ENCODE measurements at regions not wholly inside any gene's neighbourhood (a gene's known extent, or its start where the extent isn't known, plus 50 kb on each side); places are given as distances from the start of the nearest gene placed in this dataset.

- no peak overlapping the region for H3K27ac Mint-ChIP-seq
- no peak overlapping the region for H3K27ac ChIP-seq (ENCODE audit: low read depth in 1 of 2, low read length in 2 of 2)
- peaks cover 3 to 12% (median 7%) of the 10 kb centered on the region in 7 donors for H3K9me3 Mint-ChIP-seq
Measured at GRCh38 chr11:116548256-116548655, 224.5 kb downstream of the BUD13 start.

GRCh38 chr11:116547571-116547970 is 225.2 kb downstream of the BUD13 start:
- intact Hi-C loops (cut with micrococcal nuclease): no loop called here
- Mint-ChIP-seq H3K27me3 (ENCODE audit: low read depth in 3 of 3) (peaks cover 4 to 5% (median 4%) of the 10 kb centered on the region in 3 donors), H3K9me3 (peaks cover 3 to 12% (median 7%) of the 10 kb centered on the region in 7 donors), H3K4me3 (no peak overlapping the region), H3K27ac (no peak overlapping the region), H3K36me3 (no peaks in the 10 kb centered on the region), H3K4me1 (no peaks in the 10 kb centered on the region)
- H3K79me2 ChIP-seq (ENCODE audit: insufficient read depth, low read length): no peaks in the 10 kb centered on the region
- no peak overlapping the region for H3K4me3 ChIP-seq (replicated peaks in 1 of 3; ENCODE audit: low read depth in 2 of 3, low read length in 3 of 3)
- H3K4me1 ChIP-seq (ENCODE audit: control insufficient read depth in 1 of 2, insufficient read depth in 2 of 2, low read length in 2 of 2): no peaks in the 10 kb centered on the region
- 81% methylated on average over 2 of the region's 2 CpGs for WGBS (ENCODE audit: insufficient coverage)
- H3K9me3 ChIP-seq (replicated peaks in 1 of 2; ENCODE audit: control insufficient read depth in 1 of 2, insufficient read depth in 1 of 2, low read length in 2 of 2): peaks cover 7 to 9% of the 10 kb centered on the region in 2 donors
- H3K9ac ChIP-seq (ENCODE audit: insufficient read depth, low read length, poor library complexity, severe bottlenecking): no peak overlapping the region
- no peaks in the 10 kb centered on the region for H4K20me1 ChIP-seq (ENCODE audit: insufficient read depth, low read length)
- H3K4me2 ChIP-seq (replicated peaks; ENCODE audit: extremely low read depth, low read length, poor library complexity, severe bottlenecking): no peak overlapping the region
- no peaks in the 10 kb centered on the region for H3K36me3 ChIP-seq (replicated peaks in 1 of 2; ENCODE audit: control insufficient read depth in 1 of 2, insufficient read depth in 2 of 2, low read length in 2 of 2)
- H2AFZ ChIP-seq (ENCODE audit: insufficient read depth, low read depth, low read length, poor library complexity, severe bottlenecking): no peak overlapping the region
- H3K27me3 ChIP-seq (ENCODE audit: control insufficient read depth in 2 of 2, insufficient read depth in 2 of 2, low read length in 2 of 2): no peaks in the 10 kb centered on the region
- DNase-seq: no peak
- H3K27ac ChIP-seq (ENCODE audit: low read depth in 1 of 2, low read length in 2 of 2): no peak overlapping the region
- no peak for TF ChIP-seq CTCF (IDR thresholded peaks at IDR 0.05)

More at GRCh38 chr11:116548256-116548655, 224.5 kb downstream of the BUD13 start:
- intact Hi-C loops (cut with micrococcal nuclease): no loop called here
- Histone ChIP-seq H3K36me3 (replicated peaks in 1 of 2; ENCODE audit: control insufficient read depth in 1 of 2, insufficient read depth in 2 of 2, low read length in 2 of 2) (no peaks in the 10 kb centered on the region), H2AFZ (ENCODE audit: insufficient read depth, low read depth, low read length, poor library complexity, severe bottlenecking) (no peak overlapping the region), H3K9ac (ENCODE audit: insufficient read depth, low read length, poor library complexity, severe bottlenecking) (no peak overlapping the region), H3K27me3 (ENCODE audit: control insufficient read depth in 2 of 2, insufficient read depth in 2 of 2, low read length in 2 of 2) (no peaks in the 10 kb centered on the region), H3K4me1 (ENCODE audit: control insufficient read depth in 1 of 2, insufficient read depth in 2 of 2, low read length in 2 of 2) (no peaks in the 10 kb centered on the region), H3K79me2 (ENCODE audit: insufficient read depth, low read length) (no peaks in the 10 kb centered on the region), H4K20me1 (ENCODE audit: insufficient read depth, low read length) (no peaks in the 10 kb centered on the region), H3K4me3 (replicated peaks in 1 of 3; ENCODE audit: low read depth in 2 of 3, low read length in 3 of 3) (no peak overlapping the region), H3K4me2 (replicated peaks; ENCODE audit: extremely low read depth, low read length, poor library complexity, severe bottlenecking) (no peak overlapping the region), H3K9me3 (replicated peaks in 1 of 2; ENCODE audit: control insufficient read depth in 1 of 2, insufficient read depth in 1 of 2, low read length in 2 of 2) (peaks cover 7 to 9% of the 10 kb centered on the region in 2 donors)
- TF ChIP-seq CTCF (IDR thresholded peaks at IDR 0.05): no peak
- Mint-ChIP-seq H3K27me3 (ENCODE audit: low read depth in 3 of 3) (peaks cover 4 to 6% (median 5%) of the 10 kb centered on the region in 3 donors), H3K4me1 (no peaks in the 10 kb centered on the region), H3K4me3 (no peak overlapping the region), H3K36me3 (no peaks in the 10 kb centered on the region)
- 91% methylated on average over 3 of the region's 7 CpGs for WGBS (ENCODE audit: insufficient coverage)
- DNase-seq: no peak

Measured in CD14-positive monocyte (primary cell).